ENCODE measurements at regions not wholly inside any gene's neighbourhood (a gene's known extent, or its start where the extent isn't known, plus 50 kb on each side); places are given as distances from the start of the nearest gene placed in this dataset.

DNA sequence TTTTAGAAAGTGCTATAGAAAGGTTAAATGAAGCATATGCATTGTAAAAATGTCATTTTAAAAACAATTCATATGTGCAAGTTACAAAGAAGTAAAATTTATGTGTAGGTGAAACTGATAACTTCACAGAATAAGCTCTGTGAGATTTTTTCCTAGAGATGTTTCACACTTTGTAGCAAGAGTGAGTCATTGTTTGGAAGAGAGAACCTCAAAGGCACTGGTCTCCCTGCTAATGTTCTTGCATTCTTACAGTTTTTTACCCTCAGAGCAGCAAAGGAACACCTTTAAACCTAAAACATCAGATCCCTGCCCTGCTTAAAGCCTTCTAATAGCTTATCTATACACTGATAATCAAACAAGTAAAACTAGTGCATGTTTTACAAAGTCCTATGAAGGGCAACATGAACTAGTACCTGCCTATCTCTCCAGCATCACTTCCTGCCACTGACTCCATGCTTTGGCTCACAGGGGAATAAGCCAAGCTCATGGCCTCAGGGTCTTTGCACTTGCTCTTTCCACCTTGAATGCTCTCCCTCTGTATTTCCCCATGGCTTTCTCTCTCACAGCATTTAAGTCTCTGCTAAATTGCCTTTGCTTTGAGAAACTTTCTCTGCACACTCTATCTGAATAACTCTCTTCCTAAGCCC is 997.0 kb downstream of the GATA3 start:
- TF ChIP-seq POLR2A (IDR thresholded peaks at IDR 0.05; ENCODE audit: low read depth, low read length) (no peak), POLR2AphosphoS5 (IDR thresholded peaks at IDR 0.05; ENCODE audit: insufficient read depth, low read depth, low read length) (no peak), MYC (IDR thresholded peaks at IDR 0.05; ENCODE audit: low read depth, low read length) (no peak), EZH2 (IDR thresholded peaks at IDR 0.05; ENCODE audit: borderline replicate concordance, low read depth, low read length, severe bottlenecking) (no peak), GATA2 (IDR thresholded peaks at IDR 0.05; ENCODE audit: insufficient read depth, insufficient read length, low read depth, low read length) (no peak)
- TF ChIP-seq, protein P1, sequence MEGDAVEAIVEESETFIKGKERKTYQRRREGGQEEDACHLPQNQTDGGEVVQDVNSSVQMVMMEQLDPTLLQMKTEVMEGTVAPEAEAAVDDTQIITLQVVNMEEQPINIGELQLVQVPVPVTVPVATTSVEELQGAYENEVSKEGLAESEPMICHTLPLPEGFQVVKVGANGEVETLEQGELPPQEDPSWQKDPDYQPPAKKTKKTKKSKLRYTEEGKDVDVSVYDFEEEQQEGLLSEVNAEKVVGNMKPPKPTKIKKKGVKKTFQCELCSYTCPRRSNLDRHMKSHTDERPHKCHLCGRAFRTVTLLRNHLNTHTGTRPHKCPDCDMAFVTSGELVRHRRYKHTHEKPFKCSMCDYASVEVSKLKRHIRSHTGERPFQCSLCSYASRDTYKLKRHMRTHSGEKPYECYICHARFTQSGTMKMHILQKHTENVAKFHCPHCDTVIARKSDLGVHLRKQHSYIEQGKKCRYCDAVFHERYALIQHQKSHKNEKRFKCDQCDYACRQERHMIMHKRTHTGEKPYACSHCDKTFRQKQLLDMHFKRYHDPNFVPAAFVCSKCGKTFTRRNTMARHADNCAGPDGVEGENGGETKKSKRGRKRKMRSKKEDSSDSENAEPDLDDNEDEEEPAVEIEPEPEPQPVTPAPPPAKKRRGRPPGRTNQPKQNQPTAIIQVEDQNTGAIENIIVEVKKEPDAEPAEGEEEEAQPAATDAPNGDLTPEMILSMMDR (IDR thresholded peaks at IDR 0.05; ENCODE audit: extremely low read depth in 1 of 2, insufficient read depth in 1 of 2, low read depth in 1 of 2, low read length in 2 of 2): no peak
- TF ChIP-seq, protein P2, sequence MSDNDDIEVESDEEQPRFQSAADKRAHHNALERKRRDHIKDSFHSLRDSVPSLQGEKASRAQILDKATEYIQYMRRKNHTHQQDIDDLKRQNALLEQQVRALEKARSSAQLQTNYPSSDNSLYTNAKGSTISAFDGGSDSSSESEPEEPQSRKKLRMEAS (IDR thresholded peaks at IDR 0.05; ENCODE audit: insufficient read depth, insufficient read length): no peak

Measured in endothelial cell of umbilical vein (primary cell).